Suppressor macrophage treated with lipopolysaccharide for 1 hour (primary cell): ENCODE measurements at regions not wholly inside any gene's neighbourhood (a gene's known extent, or its start where the extent isn't known, plus 50 kb on each side); places are given as distances from the start of the nearest gene placed in this dataset.

Source experiments
- DNase-seq, 3 donors: peaks; one replicate each; pipeline ENCODE4 v3.0.0-alpha.2; 2020 to 2022

- no peak for DNase-seq
Observed at GRCh38 chr22:47656806-47657205, 894.4 kb downstream of the TBC1D22A start.

GRCh38 chr22:47655930-47656329 is 893.5 kb downstream of the TBC1D22A start:
- DNase-seq = no peak

GRCh38 chr22:47654922-47655491 is 892.6 kb downstream of the TBC1D22A start:
- DNase-seq = no peak

- DNase-seq = no peak
Observed at GRCh38 chr22:47653921-47654320, 891.5 kb downstream of the TBC1D22A start.

- DNase-seq = no peak
Observed at GRCh38 chr22:47651216-47651987, 889.0 kb downstream of the TBC1D22A start.

- no peak for DNase-seq
Observed at GRCh38 chr22:47647720-47648119, 885.3 kb downstream of the TBC1D22A start.

GRCh38 chr22:47647181-47647580 is 884.7 kb downstream of the TBC1D22A start:
- no peak for DNase-seq

GRCh38 chr22:47645923-47646322 is 883.5 kb downstream of the TBC1D22A start:
- no peak for DNase-seq

- DNase-seq = peak in 1 of 3 donors; percentile 3
Observed at GRCh38 chr22:47645450-47645914, 883.0 kb downstream of the TBC1D22A start.

- no peak for DNase-seq
Observed at GRCh38 chr22:47634347-47634746, 871.9 kb downstream of the TBC1D22A start.

- no peak for DNase-seq
Observed at GRCh38 chr22:47633111-47633510, 870.7 kb downstream of the TBC1D22A start.

GRCh38 chr22:47632701-47633100 is 870.3 kb downstream of the TBC1D22A start:
- DNase-seq = no peak

- no peak for DNase-seq
Observed at GRCh38 chr22:47631571-47632102, 869.2 kb downstream of the TBC1D22A start.

- no peak for DNase-seq
Observed at GRCh38 chr22:47630741-47631534, 868.5 kb downstream of the TBC1D22A start.

- no peak for DNase-seq
Observed at GRCh38 chr22:47629791-47630655, 867.6 kb downstream of the TBC1D22A start.

- no peak for DNase-seq
Observed at GRCh38 chr22:47629273-47629711, 866.8 kb downstream of the TBC1D22A start.

- no peak for DNase-seq
Observed at GRCh38 chr22:47628477-47629272, 866.2 kb downstream of the TBC1D22A start.

- DNase-seq = no peak
Observed at GRCh38 chr22:47627556-47628253, 865.3 kb downstream of the TBC1D22A start.

- no peak for DNase-seq
Observed at GRCh38 chr22:47626428-47627390, 864.3 kb downstream of the TBC1D22A start.
